Kidney (tissue), 13 donors: ENCODE measurements at regions not wholly inside any gene's neighbourhood (a gene's known extent, or its start where the extent isn't known, plus 50 kb on each side); places are given as distances from the start of the nearest gene placed in this dataset.

Experiments
- DNase-seq, 5 donors: peaks; one replicate each; pipeline ENCODE4 v3.0.0-alpha.2; 2013 to 2020
- FAIRE-seq: peaks from 2 replicates; lab custom pipeline; 2012; peaks lifted over from hg19 to GRCh38; lab: Jason Lieb, UNC
- H3K27ac ChIP-seq, 2 donors: one replicate each; pipeline ENCODE4 v1.7.0; 2013; ENCODE audit warnings: low read depth in 2 of 2, low read length in 2 of 2, inconsistent platforms in 1 of 2
- H3K27me3 ChIP-seq: one replicate; pipeline ENCODE4 v1.7.1; 2013; ENCODE audit warnings: low read length, inconsistent platforms; ENCODE audit not compliant: control insufficient read depth, insufficient read depth
- H3K36me3 ChIP-seq, 3 donors: one replicate each; pipeline versions ENCODE4 v1.7.0 to v1.7.1; 2013; ENCODE audit warnings: low read length in 3 of 3, control low read depth in 1 of 3, inconsistent platforms in 1 of 3; ENCODE audit not compliant: insufficient read depth in 3 of 3, control insufficient read depth in 2 of 3
- H3K4me1 ChIP-seq, 3 donors: one replicate each; pipeline versions ENCODE4 v1.7.0 to v1.7.1; 2013; ENCODE audit warnings: low read length in 3 of 3, inconsistent platforms in 1 of 3, low read depth in 1 of 3; ENCODE audit not compliant: control insufficient read depth in 2 of 3, insufficient read depth in 2 of 3
- H3K4me3 ChIP-seq, 3 donors: one replicate each; pipeline versions ENCODE4 v1.7.0 to v1.8.1; 2013; ENCODE audit warnings: low read length in 3 of 3, control low read depth in 1 of 3, inconsistent platforms in 1 of 3
- H3K9ac ChIP-seq, 3 donors: one replicate each; pipeline versions ENCODE4 v1.7.0 to v1.7.1; 2013; ENCODE audit warnings: low read length in 3 of 3, control low read depth in 1 of 3, inconsistent platforms in 1 of 3
- H3K9me3 ChIP-seq, 3 donors: one replicate each; pipeline versions ENCODE4 v1.7.0 to v1.7.1; 2013; ENCODE audit warnings: low read length in 3 of 3, control low read depth in 1 of 3, inconsistent platforms in 1 of 3; ENCODE audit not compliant: control insufficient read depth in 2 of 3, insufficient read depth in 1 of 3
- intact Hi-C: fragments of 100-400 bp; cut with DNase I; formaldehyde crosslinking; loops from one replicate; pipeline ENCODE4 v1.11.1; 2022
- TF ChIP-seq, protein P1 (sequence below): IDR thresholded peaks from 3 replicates; pipeline ENCODE4 v1.5.1; 2012; ENCODE audit warnings: mild to moderate bottlenecking, moderate library complexity, borderline replicate concordance; ENCODE audit not compliant: insufficient read depth; ENCODE audit errors: extremely low read depth
- donor health status: control.
- donor health status: control.
- donor health status: control.
- donor health status: control.
- donor health status: control.
- donor health status: DM: yes; HTN: yes; CAD: no.
- donor health status: Normal renal cell carcinoma (clear cell type).

DNA sequence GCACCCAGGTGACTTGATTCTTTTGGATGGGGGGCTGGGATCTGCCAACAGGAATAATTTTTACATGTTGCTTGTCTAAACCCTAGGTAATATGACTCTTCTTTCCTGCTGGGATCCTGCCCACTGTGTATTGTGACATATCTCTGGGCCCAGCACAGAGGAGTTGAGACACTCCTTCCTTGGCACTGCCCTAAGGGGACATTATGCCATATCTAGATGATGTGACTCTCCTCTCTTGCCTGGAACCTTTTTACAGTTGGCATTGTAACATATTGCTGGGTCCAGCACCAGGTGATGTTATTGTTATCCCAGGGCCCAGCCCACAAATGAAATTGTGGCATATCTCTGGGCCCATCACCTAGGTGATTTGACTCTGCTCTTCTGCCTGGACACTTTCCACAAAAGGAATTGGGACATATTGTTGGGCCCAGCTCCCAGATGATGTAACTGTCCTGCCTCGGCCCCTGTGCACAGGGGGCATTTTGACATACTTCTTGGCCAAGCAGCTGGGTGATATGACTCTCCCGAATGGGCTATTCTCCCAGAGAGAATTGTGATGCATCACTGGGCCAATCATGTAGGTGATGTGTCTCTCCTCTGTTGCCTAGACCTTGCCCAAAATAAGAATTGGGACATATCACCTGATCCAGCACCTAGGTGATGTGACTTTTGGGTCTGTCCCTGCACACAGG, 1837.7 kb downstream of the TP53TG3F start:
- TF ChIP-seq, protein P1, sequence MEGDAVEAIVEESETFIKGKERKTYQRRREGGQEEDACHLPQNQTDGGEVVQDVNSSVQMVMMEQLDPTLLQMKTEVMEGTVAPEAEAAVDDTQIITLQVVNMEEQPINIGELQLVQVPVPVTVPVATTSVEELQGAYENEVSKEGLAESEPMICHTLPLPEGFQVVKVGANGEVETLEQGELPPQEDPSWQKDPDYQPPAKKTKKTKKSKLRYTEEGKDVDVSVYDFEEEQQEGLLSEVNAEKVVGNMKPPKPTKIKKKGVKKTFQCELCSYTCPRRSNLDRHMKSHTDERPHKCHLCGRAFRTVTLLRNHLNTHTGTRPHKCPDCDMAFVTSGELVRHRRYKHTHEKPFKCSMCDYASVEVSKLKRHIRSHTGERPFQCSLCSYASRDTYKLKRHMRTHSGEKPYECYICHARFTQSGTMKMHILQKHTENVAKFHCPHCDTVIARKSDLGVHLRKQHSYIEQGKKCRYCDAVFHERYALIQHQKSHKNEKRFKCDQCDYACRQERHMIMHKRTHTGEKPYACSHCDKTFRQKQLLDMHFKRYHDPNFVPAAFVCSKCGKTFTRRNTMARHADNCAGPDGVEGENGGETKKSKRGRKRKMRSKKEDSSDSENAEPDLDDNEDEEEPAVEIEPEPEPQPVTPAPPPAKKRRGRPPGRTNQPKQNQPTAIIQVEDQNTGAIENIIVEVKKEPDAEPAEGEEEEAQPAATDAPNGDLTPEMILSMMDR: no peak
- Histone ChIP-seq H3K27ac (no peak overlapping the region), H3K4me3 (no peak overlapping the region), H3K36me3 (no peaks in the 10 kb centered on the region), H3K9ac (no peak overlapping the region), H3K27me3 (no peaks in the 10 kb centered on the region), H3K4me1 (no peaks in the 10 kb centered on the region), H3K9me3 (no peaks in the 10 kb centered on the region)
- DNase-seq (no peak), FAIRE-seq (no peak)
- intact Hi-C loops: no loop called here

DNA sequence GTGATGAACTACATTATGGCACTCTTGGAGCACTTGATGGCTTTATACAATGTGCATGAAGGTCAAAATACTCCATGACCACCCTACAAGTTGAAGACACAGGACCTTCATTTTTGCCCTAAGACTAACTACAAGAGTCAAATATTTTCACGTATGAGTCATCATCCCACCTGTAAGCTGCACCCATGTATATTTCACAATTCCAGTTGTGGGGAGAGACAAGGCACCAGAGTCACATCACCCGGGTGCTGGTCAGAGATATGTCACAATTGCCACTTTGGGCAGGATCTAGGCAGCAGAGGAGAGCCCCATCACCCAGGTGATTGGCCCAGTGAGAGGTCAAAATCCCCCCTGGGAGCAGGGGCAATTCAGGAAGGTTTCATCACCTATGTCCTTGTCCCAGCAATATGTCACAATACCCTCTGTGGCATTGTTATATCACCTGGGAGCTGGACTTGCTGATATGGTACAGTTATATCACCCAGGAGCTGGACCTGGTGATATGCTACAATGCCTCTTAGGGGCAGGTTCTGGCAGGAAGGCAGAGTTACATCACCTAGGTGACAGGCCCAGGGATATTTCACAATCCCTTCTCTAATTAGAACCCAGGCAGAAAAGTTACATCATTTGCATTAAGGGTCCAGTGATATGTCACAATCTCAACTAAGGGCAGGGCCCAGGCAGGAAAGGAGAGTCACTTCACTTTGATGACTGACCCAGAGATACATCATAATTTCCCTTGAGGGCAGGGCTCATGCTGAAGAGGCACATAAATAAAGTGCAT, 1839.2 kb downstream of the TP53TG3F start:
- H3K27ac ChIP-seq: no peak overlapping the region
- no peak overlapping the region for H3K4me3 ChIP-seq
- intact Hi-C loops: no loop called here
- H3K9me3 ChIP-seq: no peaks in the 10 kb centered on the region
- TF ChIP-seq, protein P1: no peak
- FAIRE-seq: no peak
- no peaks in the 10 kb centered on the region for H3K4me1 ChIP-seq
- no peak for DNase-seq
- H3K9ac ChIP-seq: no peak overlapping the region
- H3K36me3 ChIP-seq: no peaks in the 10 kb centered on the region
- H3K27me3 ChIP-seq: no peaks in the 10 kb centered on the region

DNA sequence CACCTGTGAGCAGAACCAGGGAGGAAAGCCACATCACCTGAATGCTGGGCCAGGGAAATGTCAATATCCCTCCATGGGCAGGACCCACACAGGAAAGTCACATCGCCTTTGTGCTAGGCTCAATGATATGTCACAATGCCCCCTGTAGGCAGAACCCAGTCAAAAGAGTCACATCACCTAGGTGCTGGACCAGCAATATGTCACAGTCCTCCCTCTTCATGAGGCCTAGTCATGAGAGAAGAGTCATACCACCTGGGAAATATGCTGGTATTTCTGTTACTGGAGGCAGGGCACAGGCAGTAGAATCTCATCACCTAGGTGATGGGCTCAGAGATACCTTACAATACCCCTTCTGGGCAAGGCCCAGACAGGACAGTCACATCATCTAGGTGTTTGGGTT, 1843.4 kb downstream of the TP53TG3F start:
- DNase-seq (no peak), FAIRE-seq (no peak)
- no peak overlapping the region for H3K4me3 ChIP-seq
- intact Hi-C loops: no loop called here
- TF ChIP-seq, protein P1: no peak
- peaks cover 0 to 3% (median 0%) of the 10 kb centered on the region in 3 donors for H3K9me3 ChIP-seq
- no peak overlapping the region for H3K27ac ChIP-seq
- no peaks in the 10 kb centered on the region for H3K4me1 ChIP-seq
- H3K36me3 ChIP-seq: no peaks in the 10 kb centered on the region
- H3K9ac ChIP-seq: no peak overlapping the region
- H3K27me3 ChIP-seq: no peaks in the 10 kb centered on the region
